IPS DF 4.7 (cell line): ENCODE measurements at regions not wholly inside any gene's neighbourhood (a gene's known extent, or its start where the extent isn't known, plus 50 kb on each side); places are given as distances from the start of the nearest gene placed in this dataset.

Experiments used
- DNase-seq: peaks from one replicate; pipeline ENCODE4 v3.0.0-alpha.2; 2013; ENCODE audit warnings: low spot score; ENCODE audit errors: extremely low read depth

- no peak for DNase-seq
These were observed 221.1 kb downstream of the SNX10 start for GRCh38 chr7:26512737-26513136.

GRCh38 chr7:26513948-26514347 is 222.3 kb downstream of the SNX10 start:
- DNase-seq, result no peak

- no peak for DNase-seq
These were observed 223.0 kb downstream of the SNX10 start for GRCh38 chr7:26514633-26515032.

- no peak for DNase-seq
These were observed 223.7 kb downstream of the SNX10 start for GRCh38 chr7:26515314-26515842.

GRCh38 chr7:26520483-26520882 is 228.8 kb downstream of the SNX10 start:
- no peak for DNase-seq

GRCh38 chr7:26522633-26523032 is 231.0 kb downstream of the SNX10 start:
- DNase-seq, result no peak

- DNase-seq, result no peak
These were observed 234.0 kb downstream of the SNX10 start for GRCh38 chr7:26525398-26526264.

GRCh38 chr7:26526265-26526587 is 234.6 kb downstream of the SNX10 start:
- no peak for DNase-seq

- DNase-seq, result no peak
These were observed 240.3 kb downstream of the SNX10 start for GRCh38 chr7:26531926-26532325.

GRCh38 chr7:26532471-26532870 is 240.8 kb downstream of the SNX10 start:
- no peak for DNase-seq

GRCh38 chr7:26533217-26533616 is 241.6 kb downstream of the SNX10 start:
- DNase-seq, result no peak

GRCh38 chr7:26534649-26535482 is 243.2 kb downstream of the SNX10 start:
- DNase-seq, result no peak

GRCh38 chr7:26535483-26536007 is 243.9 kb downstream of the SNX10 start:
- no peak for DNase-seq

GRCh38 chr7:26538216-26538615 is 246.6 kb downstream of the SNX10 start:
- no peak for DNase-seq

GRCh38 chr7:26538689-26539088 is 247.0 kb downstream of the SNX10 start:
- DNase-seq, result no peak

- no peak for DNase-seq
These were observed 251.7 kb downstream of the SNX10 start for GRCh38 chr7:26543340-26543739.

- no peak for DNase-seq
These were observed 252.3 kb downstream of the SNX10 start for GRCh38 chr7:26543951-26544350.

GRCh38 chr7:26546508-26547053 is 254.9 kb downstream of the SNX10 start:
- DNase-seq, result no peak

- no peak for DNase-seq
These were observed 255.5 kb downstream of the SNX10 start for GRCh38 chr7:26547156-26547555.

GRCh38 chr7:26549281-26549944 is 257.8 kb downstream of the SNX10 start:
- no peak for DNase-seq

- no peak for DNase-seq
These were observed 258.8 kb downstream of the SNX10 start for GRCh38 chr7:26550492-26550891.
